ENCODE measurements at regions not wholly inside any gene's neighbourhood (a gene's known extent, or its start where the extent isn't known, plus 50 kb on each side); places are given as distances from the start of the nearest gene placed in this dataset.

GRCh38 chr12:90064852-90065801 lies 356.5 kb upstream of the ATP2B1 start:
- no peak for DNase-seq

DNA sequence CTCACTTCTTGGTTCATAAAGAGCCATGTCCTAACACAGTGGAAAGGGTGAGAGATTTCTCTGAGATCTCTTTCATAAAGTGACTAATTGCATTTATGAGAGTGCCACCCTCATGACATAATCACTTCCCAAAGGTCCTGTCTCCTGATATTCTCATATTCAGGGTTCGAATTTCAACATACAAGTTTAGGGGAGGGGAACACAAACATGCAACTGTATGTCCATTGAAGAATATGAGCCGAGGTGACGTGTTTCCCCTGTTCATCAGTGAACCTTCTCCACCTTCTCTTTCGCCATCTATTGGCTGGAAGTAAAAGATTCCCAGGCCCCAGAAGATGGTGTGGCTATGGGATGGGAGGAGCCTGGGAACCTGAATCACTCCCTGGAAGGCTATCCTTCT lies 354.2 kb upstream of the ATP2B1 start:
- DNase-seq: no peak

DNA sequence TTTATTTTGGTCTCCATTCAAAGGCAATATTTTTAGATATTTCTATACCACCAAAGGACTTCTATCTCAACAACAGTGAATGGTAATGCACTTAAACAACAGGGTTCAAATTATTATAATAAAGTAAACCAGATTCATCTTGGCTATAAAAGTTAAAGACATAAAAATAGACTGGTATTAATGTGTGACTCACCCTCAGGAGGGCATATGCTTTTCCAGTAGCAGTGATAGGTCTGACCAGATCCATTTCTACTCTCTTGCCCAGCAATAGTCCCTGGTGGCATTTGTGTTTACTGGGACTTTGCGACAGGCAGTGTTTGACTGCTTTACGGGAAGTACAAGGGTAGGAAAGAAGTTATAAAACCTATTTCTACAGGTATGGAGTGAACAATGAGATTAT lies 353.2 kb upstream of the ATP2B1 start:
- no peak for DNase-seq

DNA sequence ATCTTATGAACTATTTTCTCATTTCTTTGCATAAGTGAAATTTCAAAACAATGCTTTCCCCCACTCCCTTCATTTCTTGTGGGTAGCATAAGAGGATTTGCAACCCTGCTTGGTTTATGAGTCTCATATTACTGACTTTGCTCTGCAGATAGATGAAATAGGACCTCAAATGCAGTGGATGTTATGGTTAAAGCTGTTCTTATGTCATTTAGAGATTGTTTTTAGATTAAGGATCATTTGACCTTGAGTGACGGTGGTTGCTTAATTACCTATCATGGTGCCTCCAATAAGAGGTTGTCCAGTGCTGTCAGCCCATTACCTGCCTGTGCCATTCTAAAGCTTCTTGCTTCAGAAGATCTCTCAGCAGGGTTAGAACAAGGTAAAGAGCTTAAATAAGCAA lies 351.4 kb upstream of the ATP2B1 start:
- no peak for DNase-seq

GRCh38 chr12:90058704-90059103 lies 350.1 kb upstream of the ATP2B1 start:
- DNase-seq: no peak

GRCh38 chr12:90055071-90055470 lies 346.4 kb upstream of the ATP2B1 start:
- DNase-seq: no peak

GRCh38 chr12:90048918-90049317 lies 340.3 kb upstream of the ATP2B1 start:
- no peak for DNase-seq

DNA sequence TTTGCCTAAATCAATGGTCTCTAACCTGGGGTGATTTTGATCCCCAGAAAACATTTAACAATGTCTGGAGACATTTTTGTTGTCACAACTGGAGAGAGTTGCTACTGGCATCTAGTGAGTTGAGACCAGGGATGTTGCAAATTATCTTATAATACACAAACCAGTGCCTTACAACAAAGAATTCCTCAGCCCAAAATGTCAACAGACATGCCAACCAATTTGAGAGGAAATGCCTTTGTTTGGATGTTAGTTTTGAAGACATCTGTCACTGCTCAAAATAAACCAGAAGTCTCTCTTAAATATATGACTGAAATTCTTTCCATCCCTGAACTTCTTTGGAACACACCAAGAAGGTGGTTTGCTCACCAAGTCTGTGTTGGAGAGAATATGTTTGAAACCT lies 336.9 kb upstream of the ATP2B1 start:
- no peak for DNase-seq

DNA sequence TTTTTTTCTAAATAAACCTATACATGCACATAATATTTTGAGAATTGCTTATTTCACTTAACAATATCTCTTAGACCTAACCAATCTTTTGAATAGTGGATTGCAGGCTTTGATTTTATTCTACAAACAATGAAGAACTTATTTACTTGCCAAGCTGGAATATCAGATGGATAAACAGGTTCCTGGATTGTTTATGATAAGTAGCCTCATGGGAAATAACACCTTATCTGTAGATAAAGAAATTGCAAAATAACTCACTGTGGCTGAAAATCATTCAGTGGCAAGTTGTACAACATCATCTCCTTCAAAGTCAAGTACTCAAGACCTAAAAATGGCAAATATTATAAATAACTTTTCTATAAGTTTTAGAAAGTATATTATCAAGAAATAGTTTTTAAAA lies 335.4 kb upstream of the ATP2B1 start:
- no peak for DNase-seq

DNA sequence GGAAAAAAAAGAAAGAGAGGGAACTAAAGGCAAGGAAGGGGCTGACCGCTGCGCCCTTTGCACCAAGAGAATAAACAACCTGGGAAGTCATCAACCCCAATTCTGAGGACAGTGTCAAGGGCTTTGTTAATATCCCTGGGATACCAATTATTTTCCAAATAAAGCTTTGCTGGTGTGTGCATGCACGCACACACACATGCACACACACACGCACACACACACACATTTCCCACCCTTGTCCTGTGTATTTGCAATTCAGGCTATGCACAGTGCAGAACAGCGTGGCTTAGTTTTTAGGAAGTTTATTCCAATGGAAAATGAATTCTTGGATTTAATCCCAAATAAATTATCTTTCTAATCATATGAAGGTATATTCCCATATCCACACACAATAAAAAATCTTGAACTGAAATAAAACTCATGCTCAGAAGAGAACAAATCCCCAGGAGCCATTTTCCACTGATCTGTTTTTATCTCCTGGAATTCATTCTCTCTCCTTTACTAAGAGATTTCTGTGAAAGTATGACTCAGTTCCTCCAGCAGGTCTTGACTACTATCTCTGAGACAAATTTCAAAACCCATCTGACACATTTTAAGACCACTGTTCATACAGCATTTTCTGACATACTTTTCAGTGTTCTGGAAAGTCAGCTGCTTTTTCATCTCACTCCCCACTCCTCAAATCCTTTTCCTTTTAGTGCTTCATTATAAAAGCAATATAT lies 334.4 kb upstream of the ATP2B1 start:
- no peak for DNase-seq

GRCh38 chr12:90038289-90038688 lies 329.7 kb upstream of the ATP2B1 start:
- no peak for DNase-seq

DNA sequence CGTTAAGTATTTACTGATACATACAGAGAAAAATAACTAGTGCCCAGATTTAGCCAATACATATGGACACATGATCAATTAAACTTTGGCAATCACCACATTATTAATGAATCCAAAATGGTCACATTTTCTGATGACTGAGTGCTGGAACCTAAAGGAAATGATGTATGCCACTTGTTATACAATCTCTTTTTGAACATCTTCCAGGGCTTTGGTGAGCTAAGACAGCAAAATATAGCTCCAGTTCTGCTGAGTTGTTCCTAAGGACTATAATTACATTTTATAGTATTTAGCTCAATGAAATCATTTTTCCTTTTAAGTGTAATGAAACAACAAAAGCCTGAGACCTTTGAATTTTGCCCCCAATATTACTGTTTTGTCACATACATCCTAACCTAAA lies 329.1 kb upstream of the ATP2B1 start:
- DNase-seq: no peak

GRCh38 chr12:90036637-90037036 lies 328.0 kb upstream of the ATP2B1 start:
- no peak for DNase-seq

DNA sequence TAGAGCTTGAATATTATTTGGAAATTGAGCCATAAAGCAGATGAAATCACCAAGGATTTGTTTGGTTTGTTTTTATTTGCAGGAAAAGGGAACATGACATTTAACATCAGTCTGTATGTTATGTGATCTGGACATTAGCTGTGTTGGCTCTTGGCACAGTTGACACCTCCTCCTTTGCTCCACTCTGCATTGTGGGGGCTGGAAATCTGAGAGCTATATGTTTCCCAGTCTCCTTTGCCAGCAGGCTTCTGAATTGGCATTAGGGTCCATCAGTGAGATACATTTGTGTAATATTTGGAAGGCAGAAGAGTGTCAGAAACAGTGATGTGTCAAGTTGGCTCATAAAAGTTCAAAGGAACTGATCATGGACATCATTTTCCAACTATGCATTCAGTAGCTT lies 322.1 kb upstream of the ATP2B1 start:
- DNase-seq: no peak

- DNase-seq: no peak
Measured at GRCh38 chr12:90029317-90029716, 320.7 kb upstream of the ATP2B1 start.

DNA sequence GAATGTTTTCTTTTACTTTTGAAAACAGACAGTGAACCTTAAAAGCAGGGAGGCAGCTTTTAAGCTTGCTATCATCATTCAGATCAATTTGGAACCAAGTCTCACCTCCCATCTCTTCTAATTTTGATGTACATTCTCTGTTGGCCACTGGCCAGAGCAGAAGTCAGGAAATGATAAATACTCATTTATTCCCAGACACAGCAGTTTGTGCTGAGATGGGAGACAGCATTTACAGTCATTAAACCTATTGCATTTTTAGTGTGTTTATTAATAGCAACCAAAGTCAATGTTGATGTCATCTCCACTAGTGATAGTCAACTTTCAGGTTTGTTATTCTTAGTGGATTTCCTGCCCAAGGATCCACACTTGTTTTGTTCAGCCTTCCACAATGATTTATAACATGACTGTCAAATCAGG lies 320.0 kb upstream of the ATP2B1 start:
- DNase-seq: no peak

GRCh38 chr12:90027889-90028634 lies 319.4 kb upstream of the ATP2B1 start:
- no peak for DNase-seq

DNA sequence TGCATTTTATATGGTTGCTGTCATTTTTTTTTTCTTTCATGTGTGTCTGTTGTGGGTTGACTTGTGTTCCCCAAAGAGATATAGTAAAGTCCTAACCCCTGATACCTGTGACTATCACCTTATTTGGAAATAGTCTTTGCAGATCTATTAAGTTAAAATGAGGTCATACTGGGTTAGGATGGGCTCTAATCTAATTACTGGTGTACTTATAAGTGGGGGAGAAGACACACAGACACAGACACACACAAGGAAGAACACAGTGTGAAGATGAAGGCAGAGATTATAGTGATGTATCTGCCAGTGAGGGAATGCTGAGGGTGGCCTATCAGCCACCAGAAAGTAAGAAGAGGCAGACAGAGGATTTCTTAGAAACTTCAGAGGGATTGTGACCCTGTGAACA lies 318.4 kb upstream of the ATP2B1 start:
- no peak for DNase-seq

DNA sequence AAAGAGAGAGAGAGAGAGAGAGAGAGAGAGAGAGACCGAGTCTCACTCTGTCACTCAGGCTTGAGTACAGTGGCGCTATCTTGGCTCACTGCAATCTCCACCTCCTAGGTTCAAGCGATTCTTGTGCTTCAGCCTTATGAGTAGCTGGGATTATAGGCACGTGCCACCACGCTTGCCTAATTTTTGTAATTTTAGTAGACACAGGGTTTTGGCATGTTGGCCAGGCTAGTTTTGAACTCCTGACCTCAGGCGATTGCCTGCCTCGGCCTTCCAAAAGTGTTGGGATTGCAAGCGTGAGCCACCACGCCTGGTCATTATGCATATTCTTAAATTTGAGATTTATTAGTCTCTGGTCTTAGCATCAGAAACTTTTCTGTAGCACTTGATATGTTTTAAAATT lies 317.9 kb upstream of the ATP2B1 start:
- DNase-seq: no peak

DNA sequence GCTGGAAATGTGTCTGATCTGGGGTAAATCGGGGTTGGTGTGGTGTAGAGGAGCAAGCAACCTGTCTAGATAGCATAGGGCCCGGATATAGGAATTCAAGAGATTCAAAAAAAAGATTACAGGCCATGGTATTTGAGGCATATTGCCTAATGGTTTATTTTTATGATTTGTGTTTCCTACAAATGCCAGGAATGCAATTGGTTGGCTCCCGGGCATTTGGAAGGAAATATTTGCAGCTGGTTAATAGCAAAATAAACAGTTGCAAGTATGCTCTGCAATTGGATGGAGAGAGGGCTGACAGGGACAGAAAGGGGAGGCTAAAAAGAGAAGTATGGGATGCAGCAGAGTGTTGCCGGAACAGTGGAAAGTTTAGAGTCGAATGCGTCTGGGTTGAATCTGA lies 315.6 kb upstream of the ATP2B1 start:
- no peak for DNase-seq

DNA sequence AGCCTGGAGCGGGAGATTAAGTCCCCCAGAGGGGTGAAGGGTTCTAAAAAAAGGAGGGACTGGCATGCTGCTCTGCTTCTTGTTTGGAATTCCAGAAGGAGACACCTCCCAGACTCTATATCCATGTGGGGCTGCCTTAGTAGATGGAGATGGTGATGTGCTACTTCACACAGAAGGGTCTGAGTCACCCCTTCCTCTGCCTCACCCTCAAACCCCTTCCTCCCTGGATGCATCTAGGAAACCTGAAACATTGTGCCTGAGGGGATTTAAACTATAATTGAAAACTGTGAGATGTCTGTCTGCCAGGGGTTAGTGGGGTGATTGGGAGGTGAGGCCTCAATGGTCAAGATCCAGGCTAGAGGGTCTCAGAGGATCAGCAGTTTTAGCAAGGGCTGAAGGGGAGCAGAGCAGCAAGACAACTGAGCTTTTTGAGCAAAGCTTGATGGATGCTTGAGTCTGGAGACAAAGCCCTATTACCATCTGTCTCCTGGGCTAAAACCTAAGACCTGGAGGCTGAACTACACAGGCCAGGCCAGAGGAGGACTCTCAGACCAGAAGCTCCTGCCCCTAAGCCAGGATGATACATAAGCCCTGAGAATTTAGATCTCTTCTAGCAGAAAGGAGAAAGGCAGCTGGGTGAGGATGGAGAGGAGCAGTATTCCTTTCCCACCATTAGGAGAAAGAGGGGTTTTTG lies 314.7 kb upstream of the ATP2B1 start:
- no peak for DNase-seq

DNA sequence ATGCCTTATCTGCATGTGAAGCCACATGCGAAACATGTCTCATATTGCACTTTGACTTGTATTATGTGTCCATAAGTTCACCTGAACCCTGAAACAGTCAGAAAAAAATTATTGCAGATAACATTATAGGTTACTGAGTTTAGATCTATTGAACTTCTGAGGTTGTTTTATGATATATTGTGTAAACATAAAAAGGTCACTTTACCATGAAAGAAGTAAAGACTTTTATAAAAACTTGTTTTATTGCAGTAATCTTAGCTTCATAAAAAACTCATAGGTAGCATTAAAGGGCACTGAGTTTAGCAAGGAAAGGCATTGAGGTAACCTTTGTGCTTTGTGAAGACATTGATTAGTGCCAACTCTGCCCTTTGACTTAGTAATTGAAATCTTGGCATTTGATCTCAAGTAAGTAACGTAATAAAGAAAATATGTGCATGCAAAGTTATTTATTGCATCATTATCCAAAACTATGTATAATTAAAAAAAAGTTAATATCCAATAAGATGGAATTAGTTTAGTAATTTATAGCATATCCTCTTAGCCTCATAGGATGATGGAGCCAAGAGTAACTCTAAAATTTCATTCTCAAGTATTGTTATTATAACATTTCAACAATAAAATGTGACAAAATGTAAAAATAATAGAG lies 313.3 kb upstream of the ATP2B1 start:
- DNase-seq: no peak
